ENCODE measurements at regions not wholly inside any gene's neighbourhood (a gene's known extent, or its start where the extent isn't known, plus 50 kb on each side); places are given as distances from the start of the nearest gene placed in this dataset.

DNA sequence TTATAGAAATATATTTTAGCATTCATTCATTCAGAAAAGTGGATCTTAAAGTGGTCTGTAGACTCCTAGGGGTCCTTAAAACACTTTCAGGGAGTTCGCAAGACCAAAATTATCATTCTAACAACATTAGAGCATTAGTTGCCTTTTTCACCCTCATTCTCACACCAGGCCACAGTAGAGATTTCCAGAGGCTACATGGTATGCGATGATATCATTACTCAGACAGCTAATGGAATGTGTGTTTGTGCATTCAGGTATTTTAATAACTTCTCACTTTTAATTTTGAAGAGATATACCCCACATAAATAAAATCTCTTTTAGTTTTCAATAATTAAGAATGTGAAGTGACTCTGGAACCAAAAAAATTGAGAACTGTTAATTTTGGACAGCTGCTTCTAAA, 206.9 kb downstream of the NSUN3 start:
- TF ChIP-seq, protein P1, sequence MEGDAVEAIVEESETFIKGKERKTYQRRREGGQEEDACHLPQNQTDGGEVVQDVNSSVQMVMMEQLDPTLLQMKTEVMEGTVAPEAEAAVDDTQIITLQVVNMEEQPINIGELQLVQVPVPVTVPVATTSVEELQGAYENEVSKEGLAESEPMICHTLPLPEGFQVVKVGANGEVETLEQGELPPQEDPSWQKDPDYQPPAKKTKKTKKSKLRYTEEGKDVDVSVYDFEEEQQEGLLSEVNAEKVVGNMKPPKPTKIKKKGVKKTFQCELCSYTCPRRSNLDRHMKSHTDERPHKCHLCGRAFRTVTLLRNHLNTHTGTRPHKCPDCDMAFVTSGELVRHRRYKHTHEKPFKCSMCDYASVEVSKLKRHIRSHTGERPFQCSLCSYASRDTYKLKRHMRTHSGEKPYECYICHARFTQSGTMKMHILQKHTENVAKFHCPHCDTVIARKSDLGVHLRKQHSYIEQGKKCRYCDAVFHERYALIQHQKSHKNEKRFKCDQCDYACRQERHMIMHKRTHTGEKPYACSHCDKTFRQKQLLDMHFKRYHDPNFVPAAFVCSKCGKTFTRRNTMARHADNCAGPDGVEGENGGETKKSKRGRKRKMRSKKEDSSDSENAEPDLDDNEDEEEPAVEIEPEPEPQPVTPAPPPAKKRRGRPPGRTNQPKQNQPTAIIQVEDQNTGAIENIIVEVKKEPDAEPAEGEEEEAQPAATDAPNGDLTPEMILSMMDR (conservative IDR thresholded peaks at IDR 0.05; ENCODE audit: low read depth, low read length): no peak
- TF ChIP-seq EZH2phosphoT487 (IDR thresholded peaks at IDR 0.05; ENCODE audit: borderline replicate concordance, low read length): no peak

Measured in PC-3 (cell line).